ENCODE measurements at regions not wholly inside any gene's neighbourhood (a gene's known extent, or its start where the extent isn't known, plus 50 kb on each side); places are given as distances from the start of the nearest gene placed in this dataset.
"Not testable (repeated sequence)": the region's sequence is repeated elsewhere in the genome, so short reads cannot be mapped to it uniquely, and the experiment has no call there.

DNA sequence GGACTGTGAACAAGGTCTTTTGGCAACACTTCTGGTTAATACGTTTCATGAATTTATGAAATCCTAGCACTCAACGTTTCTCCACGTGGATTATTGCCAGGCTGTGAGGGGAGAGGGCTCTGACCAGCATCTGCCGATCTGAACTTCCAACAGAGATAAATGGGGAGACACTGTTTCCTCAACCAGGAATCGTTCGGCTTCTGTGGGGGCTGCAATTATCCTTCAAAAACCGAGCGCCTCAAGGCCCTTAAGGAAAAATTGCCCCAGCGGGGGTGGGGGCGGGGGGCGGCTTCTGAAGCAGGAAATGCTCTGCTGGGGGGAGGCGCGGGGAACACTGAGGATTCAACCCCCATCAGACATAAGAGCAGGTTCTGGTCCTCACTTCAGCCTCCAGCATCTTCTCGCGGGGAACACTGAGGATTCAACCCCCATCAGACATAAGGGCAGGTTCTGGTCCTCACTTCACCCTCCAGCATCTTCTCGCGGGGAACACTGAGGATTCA lies 155.6 kb downstream of the BRD1 start:
- Mint-ChIP-seq H3K27ac (no peak overlapping the region), H3K9me3 (no peaks in the 10 kb centered on the region), H3K27me3 (peaks cover 41% of the 10 kb centered on the region), H3K4me1 (peaks cover 28% of the 10 kb centered on the region), H3K4me3 (peak overlapping the region in 1 of 2 donors; percentile 77)
- no peak for DNase-seq
- ATAC-seq, result no peak

DNA sequence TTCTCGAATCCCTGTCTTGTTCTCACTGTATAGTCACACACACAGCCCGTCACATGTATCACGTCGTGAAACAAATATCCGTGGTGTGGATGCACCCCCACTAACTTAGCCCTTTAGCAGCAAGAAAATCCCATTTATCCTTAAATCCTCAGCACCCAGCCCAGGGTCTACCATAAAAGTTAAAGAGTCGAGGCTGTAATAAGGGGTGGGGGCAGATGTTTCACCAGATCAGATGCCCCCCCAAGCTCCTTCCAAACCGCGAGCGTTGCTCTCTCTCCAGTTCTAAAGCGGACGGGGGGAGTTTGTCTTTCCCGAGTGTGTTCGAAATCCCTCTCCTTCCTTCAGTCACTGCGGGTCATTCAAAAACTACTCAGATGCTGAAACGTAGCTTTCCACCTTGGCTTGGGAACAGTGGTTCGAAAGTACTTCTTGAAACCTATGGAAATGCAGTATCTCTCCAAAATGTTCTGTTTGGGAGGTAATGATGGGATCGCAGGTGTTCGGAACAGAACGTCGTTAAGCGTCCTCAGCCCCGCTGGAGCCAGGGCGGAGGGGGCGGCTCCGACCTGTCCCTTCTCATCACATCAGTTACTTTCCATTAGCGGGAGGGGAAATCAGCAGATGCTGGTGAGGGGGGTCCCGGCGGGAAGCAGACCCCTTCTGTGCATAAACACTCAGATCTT lies 156.2 kb downstream of the BRD1 start:
- Mint-ChIP-seq H3K4me3 (peak overlapping the region; percentile 72 to 77), H3K4me1 (peaks cover 34% of the 10 kb centered on the region), H3K27me3 (peaks cover 41% of the 10 kb centered on the region), H3K27ac (no peak overlapping the region), H3K9me3 (no peaks in the 10 kb centered on the region)
- DNase-seq (no peak), ATAC-seq (no peak)

DNA sequence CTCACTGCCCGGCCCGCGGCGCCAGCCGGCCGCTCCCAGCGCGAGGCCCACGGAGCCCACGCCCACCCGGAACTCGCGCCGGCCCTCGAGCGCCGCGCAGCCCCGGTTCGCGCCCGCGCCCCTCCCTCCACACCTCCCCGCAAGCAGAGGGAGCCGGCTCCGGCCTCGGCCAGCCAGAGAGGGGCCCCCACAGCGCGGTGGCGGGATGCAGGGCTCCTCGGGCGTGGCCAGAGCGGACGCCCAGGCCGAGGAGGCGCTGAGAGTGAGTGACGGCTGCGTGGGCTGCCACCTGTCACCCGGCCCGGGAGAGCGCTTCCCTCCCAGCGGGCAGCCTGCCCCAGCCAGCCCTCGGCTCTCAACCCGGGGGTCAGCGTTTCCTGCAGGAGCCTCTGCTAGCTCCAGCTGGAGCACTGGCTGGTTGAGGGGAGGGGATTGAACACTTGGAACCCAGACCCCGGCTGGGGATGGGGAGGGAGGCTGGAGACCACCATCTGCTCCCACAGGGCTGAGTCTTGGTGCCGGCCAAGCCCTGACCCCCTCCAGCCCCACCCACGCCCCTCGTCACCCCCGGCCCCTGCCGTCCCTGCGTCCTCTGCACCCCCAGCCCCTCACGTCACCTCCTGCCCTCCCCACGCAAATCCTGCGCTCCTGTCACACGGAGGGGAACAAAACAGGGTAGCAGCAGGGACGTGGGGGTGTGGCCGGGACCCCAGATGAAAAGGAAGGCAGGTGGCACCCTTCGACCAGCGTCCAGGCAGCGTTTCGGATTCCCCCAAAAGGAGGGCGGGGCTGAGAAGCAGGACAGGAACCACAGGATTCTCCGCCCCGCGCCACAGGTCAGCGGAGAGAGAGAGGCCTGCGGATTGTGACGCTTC lies 157.0 kb downstream of the BRD1 start:
- Mint-ChIP-seq H3K27me3 (peaks cover 41% of the 10 kb centered on the region), H3K4me3 (peak overlapping the region; percentile 72 to 77), H3K9me3 (no peaks in the 10 kb centered on the region), H3K27ac (no peak overlapping the region), H3K4me1 (peaks cover 41% of the 10 kb centered on the region)
- DNase-seq (peak; percentile 18 to 28), ATAC-seq (peak; percentile 78)

GRCh38 chr22:49669969-49670455 lies 157.7 kb downstream of the BRD1 start:
- DNase-seq, result peak; percentile 32 to 36
- not testable (repeated sequence) for H3K9me3 Mint-ChIP-seq, H3K27ac Mint-ChIP-seq
- peak overlapping the region; percentile 65 to 79 for H3K4me3 Mint-ChIP-seq
- peak; percentile 43 for ATAC-seq
- H3K4me1 Mint-ChIP-seq, result peaks cover 41% of the 10 kb centered on the region
- peaks cover 41% of the 10 kb centered on the region for H3K27me3 Mint-ChIP-seq

DNA sequence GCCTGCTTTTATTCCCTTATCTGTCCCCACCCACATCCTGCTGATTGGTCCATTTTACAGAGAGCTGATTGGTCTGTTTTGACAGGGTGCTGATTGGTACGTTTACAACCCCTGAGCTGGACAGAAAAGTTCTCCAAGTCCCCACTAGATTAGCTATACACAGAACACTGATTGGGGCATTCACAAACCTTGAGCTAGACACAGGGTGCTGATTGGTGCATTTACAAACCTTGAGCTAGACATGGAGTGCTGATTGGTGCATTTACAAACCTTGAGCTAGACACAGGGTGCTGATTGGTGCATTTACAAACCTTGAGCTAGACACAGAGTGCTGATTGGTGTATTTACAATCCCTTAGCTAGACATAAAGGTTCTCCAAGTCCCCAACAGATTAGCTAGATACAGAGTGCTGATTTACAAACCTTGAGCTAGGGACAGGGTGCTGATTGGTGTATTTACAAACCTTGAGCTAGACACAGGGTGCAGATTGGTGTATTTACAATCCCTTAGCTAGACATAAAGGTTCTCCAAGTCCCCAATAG lies 158.2 kb downstream of the BRD1 start:
- DNase-seq, result peak in 1 of 2 donors; percentile 7
- not testable (repeated sequence) for H3K27ac Mint-ChIP-seq

GRCh38 chr22:49668402-49668801 lies 159.3 kb downstream of the BRD1 start:
- ATAC-seq, result no peak
- no peaks in the 10 kb centered on the region for H3K9me3 Mint-ChIP-seq
- peaks cover 41% of the 10 kb centered on the region for H3K4me1 Mint-ChIP-seq
- no peak overlapping the region for H3K27ac Mint-ChIP-seq
- peak in 1 of 2 donors; percentile 8 for DNase-seq
- H3K27me3 Mint-ChIP-seq, result peaks cover 41% of the 10 kb centered on the region
- H3K4me3 Mint-ChIP-seq, result peak overlapping the region; percentile 4 to 48

More for the DNA sequence above, 158.2 kb downstream of the BRD1 start:
- H3K4me3 Mint-ChIP-seq, result peak overlapping the region; percentile 65 to 79
- ATAC-seq, result peak; percentile 21
- H3K9me3 Mint-ChIP-seq, result not testable (repeated sequence)
- peaks cover 41% of the 10 kb centered on the region for H3K27me3 Mint-ChIP-seq
- H3K4me1 Mint-ChIP-seq, result peaks cover 41% of the 10 kb centered on the region

DNA sequence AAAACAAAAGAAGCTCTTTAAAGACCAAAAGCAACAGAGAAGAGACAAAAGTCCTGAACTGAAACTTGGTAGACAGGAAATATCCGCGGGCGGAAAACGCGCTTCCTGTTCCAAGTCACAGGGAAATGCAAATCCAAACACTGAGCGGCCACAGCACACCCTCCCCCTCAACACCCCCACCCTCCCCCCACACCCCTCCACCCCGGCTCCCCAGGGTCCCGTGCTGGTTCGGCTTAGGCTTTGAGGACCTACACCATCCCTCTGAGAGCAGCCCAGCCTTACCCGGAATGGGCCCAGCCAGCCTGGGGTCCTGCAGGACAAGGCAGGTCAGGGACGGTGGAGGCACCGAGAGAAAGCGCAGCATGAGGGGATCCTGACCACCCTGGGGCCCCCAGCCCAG lies 160.4 kb downstream of the BRD1 start:
- Mint-ChIP-seq H3K9me3 (no peaks in the 10 kb centered on the region), H3K27ac (peak overlapping the region in 1 of 2 donors; percentile 92), H3K4me3 (peak overlapping the region; percentile 57 to 81), H3K4me1 (peaks cover 41% of the 10 kb centered on the region), H3K27me3 (peaks cover 34% of the 10 kb centered on the region)
- DNase-seq (peak in 1 of 2 donors; percentile 7), ATAC-seq (peak; percentile 28)

DNA sequence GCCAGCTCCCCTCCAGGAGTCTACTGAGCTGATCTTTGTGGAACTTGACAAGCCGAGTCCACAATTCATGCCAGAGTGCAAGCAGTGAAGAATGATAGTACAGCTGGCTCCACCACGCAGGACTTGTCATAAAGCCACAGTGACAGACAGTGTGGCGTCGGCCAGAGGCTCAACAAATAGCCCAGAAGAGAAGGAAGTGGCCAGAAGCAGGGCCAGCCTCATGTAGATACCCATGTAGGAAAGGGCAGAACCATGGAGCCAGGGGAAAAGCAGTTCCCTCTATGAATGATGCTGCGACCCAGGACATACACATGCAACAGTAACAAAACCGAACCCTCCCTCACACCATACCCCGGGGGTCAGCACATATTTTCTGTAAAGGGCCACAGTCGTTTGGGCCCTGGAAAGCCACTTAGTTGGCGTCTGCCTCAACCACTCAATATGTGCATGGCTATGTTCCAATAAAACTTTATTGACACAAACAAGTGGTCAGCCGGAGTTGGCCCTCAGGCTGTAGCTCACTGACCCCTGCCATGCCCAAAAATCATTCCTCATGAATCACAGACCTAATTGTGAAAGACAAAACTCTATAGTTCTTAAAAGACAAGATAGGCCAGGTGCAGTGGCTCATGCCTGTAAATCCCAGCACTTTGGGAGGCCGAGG lies 161.4 kb downstream of the BRD1 start:
- peak overlapping the region in 1 of 2 donors; percentile 10 for H3K4me3 Mint-ChIP-seq
- peak overlapping the region in 1 of 2 donors; percentile 22 for H3K27ac Mint-ChIP-seq
- DNase-seq, result peak in 1 of 2 donors; percentile 4
- no peaks in the 10 kb centered on the region for H3K9me3 Mint-ChIP-seq
- H3K27me3 Mint-ChIP-seq, result peaks cover 25% of the 10 kb centered on the region
- H3K4me1 Mint-ChIP-seq, result peaks cover 39% of the 10 kb centered on the region
- ATAC-seq, result no peak

DNA sequence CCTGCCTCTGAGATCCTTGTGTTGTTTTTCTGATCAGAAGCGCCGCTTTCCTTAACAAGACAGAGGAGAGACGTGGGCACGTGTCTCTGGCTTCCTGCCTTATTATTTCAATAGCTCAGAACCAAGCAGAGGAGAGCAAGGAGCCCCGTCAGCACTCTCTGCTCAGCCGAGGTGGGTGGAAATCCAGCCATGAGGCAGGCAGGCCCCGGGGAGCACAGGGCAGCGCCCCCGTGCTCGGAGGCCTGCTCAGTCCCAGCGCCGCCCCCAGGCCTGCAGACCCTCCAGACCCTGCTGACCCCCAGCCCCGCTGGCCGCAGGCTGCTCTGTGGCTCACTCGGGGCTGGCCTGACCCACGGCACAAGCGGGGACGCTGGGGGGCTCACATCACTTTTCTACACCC lies 162.8 kb downstream of the BRD1 start:
- Mint-ChIP-seq H3K4me1 (peaks cover 41% of the 10 kb centered on the region), H3K27ac (no peak overlapping the region), H3K9me3 (no peaks in the 10 kb centered on the region), H3K4me3 (no peak overlapping the region), H3K27me3 (peaks cover 16% of the 10 kb centered on the region)
- no peak for ATAC-seq
- DNase-seq, result peak in 1 of 2 donors; percentile 4

DNA sequence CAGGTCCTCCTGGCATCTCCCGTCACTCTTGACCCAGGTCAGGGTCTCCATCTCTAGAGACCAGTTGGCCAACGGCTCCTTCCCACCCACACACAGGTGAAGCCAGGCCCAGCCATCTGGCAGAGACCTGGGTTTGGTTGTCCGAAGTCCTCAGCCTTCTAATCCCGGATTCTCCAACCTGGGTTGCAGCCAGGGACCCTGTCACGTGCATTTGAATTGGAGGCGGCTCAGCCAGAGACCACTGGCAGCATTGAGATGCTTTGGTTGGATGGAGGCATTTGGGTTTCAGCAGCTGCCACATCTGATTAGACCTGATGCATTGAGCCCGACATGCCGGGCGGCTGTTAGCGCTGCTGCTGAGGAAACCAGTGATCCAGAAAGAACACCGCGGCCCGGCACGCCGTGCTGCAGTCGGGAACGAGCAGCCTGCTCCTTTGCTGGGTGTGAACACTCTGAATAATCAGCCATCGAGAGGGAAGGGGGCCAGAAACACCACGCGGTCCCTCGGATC lies 163.2 kb downstream of the BRD1 start:
- DNase-seq (peak in 1 of 2 donors; percentile 2), ATAC-seq (no peak)
- H3K4me1 Mint-ChIP-seq, result peaks cover 41% of the 10 kb centered on the region
- H3K27me3 Mint-ChIP-seq, result peaks cover 11% of the 10 kb centered on the region
- H3K9me3 Mint-ChIP-seq, result no peaks in the 10 kb centered on the region
- peak overlapping the region in 1 of 2 donors; percentile 19 for H3K27ac Mint-ChIP-seq
- H3K4me3 Mint-ChIP-seq, result no peak overlapping the region

- Mint-ChIP-seq H3K9me3 (no peaks in the 10 kb centered on the region), H3K4me3 (no peak overlapping the region), H3K27me3 (peaks cover 5% of the 10 kb centered on the region), H3K4me1 (peaks cover 37% of the 10 kb centered on the region), H3K27ac (no peak overlapping the region)
- DNase-seq (peak in 1 of 2 donors; percentile 5), ATAC-seq (no peak)
Observed at GRCh38 chr22:49663823-49664222, 163.8 kb downstream of the BRD1 start.

DNA sequence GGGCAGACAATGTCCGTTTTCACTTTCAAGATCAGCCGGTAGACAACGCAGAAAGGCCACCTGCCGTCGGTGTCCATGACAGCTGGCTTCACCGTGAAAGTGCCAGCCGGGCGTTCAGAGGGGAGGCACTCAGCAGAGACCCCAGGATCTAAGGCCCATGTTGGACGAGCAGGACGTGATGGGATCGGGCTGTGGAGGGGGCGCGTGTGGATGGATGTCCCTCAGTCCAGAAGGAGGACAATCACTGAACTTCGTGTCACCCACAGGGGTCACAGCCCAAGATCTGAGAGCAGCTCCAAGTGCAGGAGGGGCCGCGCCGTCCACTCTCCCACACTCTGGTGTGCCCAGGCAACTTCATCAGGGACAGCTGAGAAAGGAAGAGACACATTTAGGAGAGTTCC lies 164.4 kb downstream of the BRD1 start:
- Mint-ChIP-seq H3K4me1 (peaks cover 37% of the 10 kb centered on the region), H3K9me3 (no peaks in the 10 kb centered on the region), H3K27ac (no peak overlapping the region), H3K4me3 (no peak overlapping the region), H3K27me3 (no peaks in the 10 kb centered on the region)
- DNase-seq, result peak in 1 of 2 donors; percentile 4
- ATAC-seq, result no peak

- H3K4me3 Mint-ChIP-seq, result no peak overlapping the region
- no peaks in the 10 kb centered on the region for H3K27me3 Mint-ChIP-seq
- no peaks in the 10 kb centered on the region for H3K9me3 Mint-ChIP-seq
- H3K4me1 Mint-ChIP-seq, result peaks cover 41% of the 10 kb centered on the region
- DNase-seq (peak in 1 of 2 donors; percentile 4), ATAC-seq (no peak)
- no peak overlapping the region for H3K27ac Mint-ChIP-seq
Observed at GRCh38 chr22:49662681-49663080, 165.0 kb downstream of the BRD1 start.

DNA sequence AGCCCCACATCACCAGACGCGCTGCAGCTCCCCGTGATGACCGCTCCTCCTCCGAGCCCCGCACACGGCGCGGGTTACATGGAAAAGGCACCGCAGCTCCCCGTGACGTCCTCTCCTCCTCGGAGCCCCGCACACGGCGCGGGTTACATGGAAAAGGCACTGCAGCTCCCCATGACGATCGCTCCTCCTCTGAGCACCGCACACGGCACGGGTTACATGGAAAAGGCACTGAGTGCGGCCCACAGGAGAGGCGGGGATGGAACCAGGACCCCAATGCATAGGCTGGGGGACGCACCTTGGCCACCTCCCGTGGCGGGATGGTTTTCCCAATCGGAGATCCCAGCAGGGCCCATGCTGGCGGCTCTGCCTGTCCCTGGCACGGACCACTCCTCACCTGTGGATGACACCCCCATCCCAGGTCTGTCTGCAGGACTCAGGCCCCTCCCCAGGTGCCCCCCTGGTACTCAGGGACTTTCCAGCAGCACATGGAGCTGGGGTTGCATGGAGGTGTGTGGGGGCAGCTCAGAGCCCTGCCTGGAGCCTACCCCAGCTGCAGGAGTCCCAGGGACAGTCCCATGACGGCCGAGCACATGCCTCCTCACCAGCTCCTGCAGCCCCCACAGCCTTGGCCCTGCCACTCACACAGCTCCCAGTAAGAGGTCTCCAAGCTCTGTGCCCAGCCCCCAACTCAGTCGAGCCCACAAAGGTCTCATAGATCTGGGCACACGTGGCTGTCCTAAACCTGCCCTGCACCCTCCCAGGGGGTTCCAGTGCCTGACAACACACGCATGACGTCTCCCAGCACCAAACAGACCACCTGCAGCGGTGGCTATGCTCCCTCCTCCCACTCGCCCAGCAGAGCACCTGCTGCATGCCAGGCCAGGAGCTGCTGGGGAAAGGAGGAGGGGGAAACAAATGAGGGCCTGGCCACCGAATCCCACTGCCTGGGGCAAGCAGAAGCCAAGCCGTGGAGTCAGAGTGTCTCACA lies 166.6 kb downstream of the BRD1 start:
- Mint-ChIP-seq H3K27ac (peak overlapping the region in 1 of 2 donors; percentile 61), H3K27me3 (no peaks in the 10 kb centered on the region), H3K4me1 (peaks cover 40% of the 10 kb centered on the region), H3K4me3 (peak overlapping the region in 1 of 2 donors; percentile 42), H3K9me3 (no peaks in the 10 kb centered on the region)
- DNase-seq (peak in 1 of 2 donors; percentile 12), ATAC-seq (peak; percentile 19)

Measured in stimulated activated naive CD8-positive, alpha-beta T cell treated with anti-CD3 and anti-CD28 coated beads, Interleukin-15, amount 100 ng/mL, for 72 hours (primary cell).